ENCODE measurements at regions not wholly inside any gene's neighbourhood (a gene's known extent, or its start where the extent isn't known, plus 50 kb on each side); places are given as distances from the start of the nearest gene placed in this dataset.

- TF ChIP-seq, protein P1, sequence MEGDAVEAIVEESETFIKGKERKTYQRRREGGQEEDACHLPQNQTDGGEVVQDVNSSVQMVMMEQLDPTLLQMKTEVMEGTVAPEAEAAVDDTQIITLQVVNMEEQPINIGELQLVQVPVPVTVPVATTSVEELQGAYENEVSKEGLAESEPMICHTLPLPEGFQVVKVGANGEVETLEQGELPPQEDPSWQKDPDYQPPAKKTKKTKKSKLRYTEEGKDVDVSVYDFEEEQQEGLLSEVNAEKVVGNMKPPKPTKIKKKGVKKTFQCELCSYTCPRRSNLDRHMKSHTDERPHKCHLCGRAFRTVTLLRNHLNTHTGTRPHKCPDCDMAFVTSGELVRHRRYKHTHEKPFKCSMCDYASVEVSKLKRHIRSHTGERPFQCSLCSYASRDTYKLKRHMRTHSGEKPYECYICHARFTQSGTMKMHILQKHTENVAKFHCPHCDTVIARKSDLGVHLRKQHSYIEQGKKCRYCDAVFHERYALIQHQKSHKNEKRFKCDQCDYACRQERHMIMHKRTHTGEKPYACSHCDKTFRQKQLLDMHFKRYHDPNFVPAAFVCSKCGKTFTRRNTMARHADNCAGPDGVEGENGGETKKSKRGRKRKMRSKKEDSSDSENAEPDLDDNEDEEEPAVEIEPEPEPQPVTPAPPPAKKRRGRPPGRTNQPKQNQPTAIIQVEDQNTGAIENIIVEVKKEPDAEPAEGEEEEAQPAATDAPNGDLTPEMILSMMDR (IDR thresholded peaks at IDR 0.05; ENCODE audit: low read depth, low read length, poor library complexity, severe bottlenecking) = no peak
- TF ChIP-seq EZH2phosphoT487 (IDR thresholded peaks at IDR 0.05; ENCODE audit: borderline replicate concordance, low read length) = no peak
Observed at GRCh38 chr9:13569602-13570067, 290.1 kb upstream of the MPDZ start.

All from DOHH2 (cell line).